GM03348 (cell line): ENCODE measurements at regions not wholly inside any gene's neighbourhood (a gene's known extent, or its start where the extent isn't known, plus 50 kb on each side); places are given as distances from the start of the nearest gene placed in this dataset.

Experiments
- DNase-seq: peaks from one replicate; pipeline ENCODE4 v3.0.0; 2012; ENCODE audit warnings: low spot score

- no peak for DNase-seq
Observed at GRCh38 chr5:12343558-12343957, 439.3 kb upstream of the CTNND2 start.

GRCh38 chr5:12335938-12336337 lies 431.7 kb upstream of the CTNND2 start:
- DNase-seq: no peak

- no peak for DNase-seq
Observed at GRCh38 chr5:12332480-12332879, 428.2 kb upstream of the CTNND2 start.

GRCh38 chr5:12330993-12331588 lies 426.8 kb upstream of the CTNND2 start:
- no peak for DNase-seq

GRCh38 chr5:12330381-12330780 lies 426.1 kb upstream of the CTNND2 start:
- DNase-seq: no peak

- DNase-seq: no peak
Observed at GRCh38 chr5:12323637-12324229, 419.5 kb upstream of the CTNND2 start.

GRCh38 chr5:12322042-12322441 lies 417.8 kb upstream of the CTNND2 start:
- no peak for DNase-seq

GRCh38 chr5:12320331-12320730 lies 416.1 kb upstream of the CTNND2 start:
- no peak for DNase-seq

GRCh38 chr5:12316812-12317211 lies 412.6 kb upstream of the CTNND2 start:
- no peak for DNase-seq

- no peak for DNase-seq
Observed at GRCh38 chr5:12315461-12315860, 411.2 kb upstream of the CTNND2 start.

GRCh38 chr5:12313602-12314001 lies 409.4 kb upstream of the CTNND2 start:
- no peak for DNase-seq

- no peak for DNase-seq
Observed at GRCh38 chr5:12312343-12312742, 408.1 kb upstream of the CTNND2 start.

- no peak for DNase-seq
Observed at GRCh38 chr5:12294151-12294550, 389.9 kb upstream of the CTNND2 start.

GRCh38 chr5:12292610-12293204 lies 388.5 kb upstream of the CTNND2 start:
- no peak for DNase-seq

GRCh38 chr5:12284604-12285003 lies 380.4 kb upstream of the CTNND2 start:
- DNase-seq: no peak

- DNase-seq: no peak
Observed at GRCh38 chr5:12277504-12278192, 373.4 kb upstream of the CTNND2 start.

- no peak for DNase-seq
Observed at GRCh38 chr5:12274236-12274635, 370.0 kb upstream of the CTNND2 start.

- DNase-seq: no peak
Observed at GRCh38 chr5:12272389-12272788, 368.1 kb upstream of the CTNND2 start.

GRCh38 chr5:12270914-12271313 lies 366.7 kb upstream of the CTNND2 start:
- DNase-seq: no peak

GRCh38 chr5:12269164-12269563 lies 364.9 kb upstream of the CTNND2 start:
- no peak for DNase-seq

- no peak for DNase-seq
Observed at GRCh38 chr5:12258549-12258948, 354.3 kb upstream of the CTNND2 start.

GRCh38 chr5:12250454-12250853 lies 346.2 kb upstream of the CTNND2 start:
- no peak for DNase-seq

GRCh38 chr5:12248831-12249230 lies 344.6 kb upstream of the CTNND2 start:
- no peak for DNase-seq
